ENCODE measurements at regions not wholly inside any gene's neighbourhood (a gene's known extent, or its start where the extent isn't known, plus 50 kb on each side); places are given as distances from the start of the nearest gene placed in this dataset.
"Not testable (repeated sequence)": the region's sequence is repeated elsewhere in the genome, so short reads cannot be mapped to it uniquely, and the experiment has no call there.

- TF ChIP-seq, protein P1, sequence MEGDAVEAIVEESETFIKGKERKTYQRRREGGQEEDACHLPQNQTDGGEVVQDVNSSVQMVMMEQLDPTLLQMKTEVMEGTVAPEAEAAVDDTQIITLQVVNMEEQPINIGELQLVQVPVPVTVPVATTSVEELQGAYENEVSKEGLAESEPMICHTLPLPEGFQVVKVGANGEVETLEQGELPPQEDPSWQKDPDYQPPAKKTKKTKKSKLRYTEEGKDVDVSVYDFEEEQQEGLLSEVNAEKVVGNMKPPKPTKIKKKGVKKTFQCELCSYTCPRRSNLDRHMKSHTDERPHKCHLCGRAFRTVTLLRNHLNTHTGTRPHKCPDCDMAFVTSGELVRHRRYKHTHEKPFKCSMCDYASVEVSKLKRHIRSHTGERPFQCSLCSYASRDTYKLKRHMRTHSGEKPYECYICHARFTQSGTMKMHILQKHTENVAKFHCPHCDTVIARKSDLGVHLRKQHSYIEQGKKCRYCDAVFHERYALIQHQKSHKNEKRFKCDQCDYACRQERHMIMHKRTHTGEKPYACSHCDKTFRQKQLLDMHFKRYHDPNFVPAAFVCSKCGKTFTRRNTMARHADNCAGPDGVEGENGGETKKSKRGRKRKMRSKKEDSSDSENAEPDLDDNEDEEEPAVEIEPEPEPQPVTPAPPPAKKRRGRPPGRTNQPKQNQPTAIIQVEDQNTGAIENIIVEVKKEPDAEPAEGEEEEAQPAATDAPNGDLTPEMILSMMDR (IDR thresholded peaks at IDR 0.05; ENCODE audit: control extremely low read depth, extremely low read depth, low read depth, missing control alignments), result no peak
- POLR2A ChIA-PET, result no interaction called here
- no peak for DNase-seq (ENCODE audit: extremely low spot score)
- CTCF ChIA-PET, result no interaction called here
Observed at GRCh38 chr1:163580926-163581325, 259.2 kb downstream of the NUF2 start.

GRCh38 chr1:163583661-163584181 lies 262.0 kb downstream of the NUF2 start:
- TF ChIP-seq, protein P1 (IDR thresholded peaks at IDR 0.05; ENCODE audit: control extremely low read depth, extremely low read depth, low read depth, missing control alignments), result no peak
- ChIA-PET CTCF (no interaction called here), POLR2A (no interaction called here)
- no peak for DNase-seq (ENCODE audit: extremely low spot score)

GRCh38 chr1:163585796-163586195 lies 264.0 kb downstream of the NUF2 start:
- TF ChIP-seq, protein P1 (IDR thresholded peaks at IDR 0.05; ENCODE audit: control extremely low read depth, extremely low read depth, low read depth, missing control alignments), result no peak
- POLR2A ChIA-PET, result no interaction called here
- DNase-seq (ENCODE audit: extremely low spot score), result no peak
- CTCF ChIA-PET, result no interaction called here

- TF ChIP-seq, protein P1 (IDR thresholded peaks at IDR 0.05; ENCODE audit: control extremely low read depth, extremely low read depth, low read depth, missing control alignments), result no peak
- DNase-seq (ENCODE audit: extremely low spot score), result no peak
- CTCF ChIA-PET, result interaction anchor here (1.1 kb wide), 1 partner anchor 9 kb away, joined by 3 read pairs; no protein-coding TSS in a partner anchor
- POLR2A ChIA-PET, result no interaction called here
Observed at GRCh38 chr1:163588796-163589195, 267.0 kb downstream of the NUF2 start.

DNA sequence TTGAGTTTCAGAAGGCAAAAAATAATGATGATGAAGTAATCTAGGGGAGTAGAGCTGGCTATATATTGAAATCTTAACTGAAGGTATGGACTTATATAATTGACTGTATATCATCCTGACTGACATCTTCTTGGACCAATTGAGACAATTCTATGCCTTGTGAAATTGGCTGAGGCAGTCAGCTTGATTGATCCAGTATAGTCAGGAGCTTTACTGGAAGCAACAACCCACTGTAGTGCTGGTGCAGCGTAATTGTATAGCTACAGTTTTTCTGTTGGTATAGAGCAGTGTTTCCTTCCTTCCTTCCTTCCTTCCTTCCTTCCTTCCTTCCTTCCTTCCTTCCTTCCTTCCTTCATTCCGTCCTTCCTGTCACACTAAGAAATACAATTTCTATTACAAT lies 268.0 kb downstream of the NUF2 start:
- ChIA-PET POLR2A (no interaction called here), CTCF (no interaction called here)
- TF ChIP-seq, protein P1 (IDR thresholded peaks at IDR 0.05; ENCODE audit: control extremely low read depth, extremely low read depth, low read depth, missing control alignments), result no peak
- no peak for DNase-seq (ENCODE audit: extremely low spot score)

GRCh38 chr1:163591131-163591530 lies 269.4 kb downstream of the NUF2 start:
- POLR2A ChIA-PET, CTCF ChIA-PET: not testable (repeated sequence)

GRCh38 chr1:163592623-163593022 lies 270.9 kb downstream of the NUF2 start:
- CTCF ChIA-PET; POLR2A ChIA-PET; DNase-seq (ENCODE audit: extremely low spot score): not testable (repeated sequence)

More at GRCh38 chr1:163591131-163591530, 269.4 kb downstream of the NUF2 start:
- not testable (repeated sequence) for DNase-seq (ENCODE audit: extremely low spot score)

- CTCF ChIA-PET; POLR2A ChIA-PET; DNase-seq (ENCODE audit: extremely low spot score): not testable (repeated sequence)
Observed at GRCh38 chr1:163596106-163596505, 274.4 kb downstream of the NUF2 start.
